Hypothalamus (tissue), 51 donors: ENCODE measurements at regions not wholly inside any gene's neighbourhood (a gene's known extent, or its start where the extent isn't known, plus 50 kb on each side); places are given as distances from the start of the nearest gene placed in this dataset.

ENCODE experiments used
- DNase-seq, 51 donors: peaks; one replicate each; lab custom pipeline; 2025; lab: John Stamatoyannopoulos, UW

GRCh38 chr10:92789786-92790185 is 58.5 kb upstream of the EXOC6 start:
- DNase-seq: no peak

DNA sequence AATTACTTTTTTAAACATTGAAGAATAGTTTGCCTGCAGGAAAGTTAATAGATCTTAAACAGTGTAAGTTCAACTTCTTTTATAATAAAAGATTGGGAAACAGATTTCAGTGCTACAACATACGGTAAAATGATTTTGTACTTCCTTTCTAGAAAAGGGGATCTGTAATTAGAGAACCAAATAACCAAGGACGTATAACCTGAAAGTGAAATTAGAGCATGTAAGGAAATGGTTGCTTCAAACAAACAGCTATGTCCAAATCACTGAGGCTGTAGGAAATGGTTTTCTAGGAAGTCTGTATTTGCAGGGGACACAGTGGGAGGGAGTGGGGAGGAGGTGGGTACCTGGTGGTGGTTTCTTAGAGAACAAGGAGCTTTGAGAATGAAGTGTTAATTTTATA is 57.9 kb upstream of the EXOC6 start:
- no peak for DNase-seq

DNA sequence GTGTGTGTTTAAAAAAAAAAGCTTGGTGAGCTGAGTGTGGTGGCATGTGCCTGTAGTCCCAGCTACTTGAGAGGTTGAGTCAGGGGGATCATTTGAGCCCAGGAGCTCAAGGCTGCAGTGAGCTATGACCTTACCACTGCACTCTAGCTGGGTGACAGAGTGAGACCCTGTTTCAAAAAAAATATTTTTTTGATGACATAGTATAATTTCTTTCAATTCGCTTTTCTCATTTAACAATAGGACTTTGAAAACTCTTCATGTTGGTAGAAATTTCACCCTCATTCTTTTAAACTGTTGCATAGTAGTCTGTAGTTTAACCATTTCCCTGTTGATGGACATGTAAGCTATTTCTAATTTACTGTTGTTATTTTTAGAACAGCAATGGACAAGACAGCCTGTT is 55.7 kb upstream of the EXOC6 start:
- no peak for DNase-seq
